Endothelial cell of umbilical vein (primary cell): ENCODE measurements at regions not wholly inside any gene's neighbourhood (a gene's known extent, or its start where the extent isn't known, plus 50 kb on each side); places are given as distances from the start of the nearest gene placed in this dataset.

Source experiments
- BruUV-seq: library from RNA; stranded (reverse); fragments of 400-500 nt; replicated peaks from 2 replicates; lab custom pipeline; 2021; lab: Mats Ljungman, UMichigan
- CTCF ChIA-PET: fragments of 300-600, 350-600 bp; sonication (Branson Sonifier 250); formaldehyde crosslinking; loops from one replicate; lab custom pipeline; 2021; ENCODE audit warnings: antibody characterized with exemption, inconsistent platforms; lab: Charles Lee
- POLR2A ChIA-PET: fragments of 300-600, 350-600 bp; sonication (Branson Sonifier 250); formaldehyde crosslinking; loops from one replicate; lab custom pipeline; 2021; ENCODE audit warnings: antibody characterized with exemption, inconsistent platforms; lab: Charles Lee
- DNase-seq: peaks from one replicate; pipeline ENCODE4 v3.0.0-alpha.2; 2011; ENCODE audit warnings: low read depth, low spot score
- FAIRE-seq: peaks from 2 replicates; lab custom pipeline; 2011; peaks lifted over from hg19 to GRCh38; lab: Jason Lieb, UNC
- H2AFZ ChIP-seq: 2 replicates; pipeline ENCODE4 v1.6.0; 2012; ENCODE audit warnings: low read depth, low read length, control low read depth, inconsistent platforms
- H3K27ac ChIP-seq: 2 replicates; pipeline ENCODE4 v1.5.1; 2011; ENCODE audit warnings: low read depth, mild to moderate bottlenecking, control low read depth, low read length, moderate library complexity; ENCODE audit not compliant: insufficient read depth
- H3K27me3 ChIP-seq, 2 experiments: 2 replicates each; pipeline versions ENCODE4 v1.6.0 to v1.6.1; 2011; ENCODE audit warnings: low read length in 2 of 2, mixed read lengths in 1 of 2; ENCODE audit not compliant: control insufficient read depth in 2 of 2, insufficient read depth in 2 of 2
- H3K36me3 ChIP-seq, 2 experiments: 2 replicates in 1 of 2; 3 replicates in 1 of 2; pipeline ENCODE4 v1.5.1; 2011; ENCODE audit warnings: low read length in 2 of 2, mild to moderate bottlenecking in 1 of 2, moderate library complexity in 1 of 2; ENCODE audit not compliant: control insufficient read depth in 2 of 2, insufficient read depth in 2 of 2; ENCODE audit errors: extremely low read depth in 1 of 2
- H3K4me1 ChIP-seq: 3 replicates; pipeline ENCODE4 v1.5.1; 2011; ENCODE audit warnings: mild to moderate bottlenecking, low read length; ENCODE audit not compliant: control insufficient read depth, insufficient read depth; ENCODE audit errors: extremely low read depth
- H3K4me2 ChIP-seq: 2 replicates; pipeline ENCODE4 v1.6.1; 2011; ENCODE audit warnings: low read length, control low read depth, mixed read lengths; ENCODE audit not compliant: insufficient read depth
- H3K4me3 ChIP-seq, 3 experiments: fragments of 200-600 bp in 1 of 3; sonication (generic), shearing (Covaris generic) in 1 of 3; replicated peaks in 1 of 3; 2 replicates each; pipeline ENCODE4 v1.5.1; 2011 to 2016; ENCODE audit warnings: control low read depth in 3 of 3, low read length in 3 of 3, mild to moderate bottlenecking in 2 of 3, inconsistent platforms in 1 of 3, low read depth in 1 of 3, moderate library complexity in 1 of 3; ENCODE audit not compliant: insufficient read depth in 1 of 3
- H3K79me2 ChIP-seq: 2 replicates; pipeline ENCODE4 v1.6.0; 2012; ENCODE audit warnings: low read length, inconsistent platforms; ENCODE audit not compliant: control insufficient read depth, insufficient read depth
- H3K9ac ChIP-seq: replicated peaks from 2 replicates; pipeline ENCODE3; 2011; ENCODE audit warnings: low read length, control low read depth; ENCODE audit not compliant: insufficient read depth; ENCODE audit errors: extremely low read depth
- H3K9me1 ChIP-seq: replicated peaks from 3 replicates; pipeline ENCODE4 v1.6.0; 2011; ENCODE audit warnings: mild to moderate bottlenecking, low read length; ENCODE audit not compliant: control insufficient read depth, insufficient read depth; ENCODE audit errors: extremely low read depth
- H3K9me3 ChIP-seq: replicated peaks from 2 replicates; pipeline ENCODE4 v1.5.1; 2012; ENCODE audit warnings: low read length, inconsistent platforms; ENCODE audit not compliant: control insufficient read depth, insufficient read depth
- H4K20me1 ChIP-seq: replicated peaks from 2 replicates; pipeline ENCODE3; 2011; ENCODE audit warnings: mild to moderate bottlenecking, low read length; ENCODE audit not compliant: control insufficient read depth, insufficient read depth; ENCODE audit errors: extremely low read depth
- CTCF ChIP-seq, 2 donors: IDR thresholded peaks; 1 replicate in 1 of 2; 2 replicates in 1 of 2; pipeline ENCODE4 v1.5.1; 2011; ENCODE audit warnings: low read length in 2 of 2, mild to moderate bottlenecking in 2 of 2, moderate library complexity in 2 of 2, control low read depth in 1 of 2, inconsistent platforms in 1 of 2, low read depth in 1 of 2; ENCODE audit not compliant: insufficient read depth in 1 of 2; ENCODE audit errors: extremely low read depth in 1 of 2
- EZH2 ChIP-seq: IDR thresholded peaks from 2 replicates; pipeline ENCODE4 v1.6.1; 2012; ENCODE audit warnings: borderline replicate concordance, low read depth, mild to moderate bottlenecking, moderate library complexity, low read length, inconsistent platforms; ENCODE audit not compliant: severe bottlenecking
- FOS ChIP-seq: IDR thresholded peaks from 2 replicates; pipeline ENCODE4 v1.6.1; 2011; ENCODE audit warnings: mild to moderate bottlenecking, low read length, moderate library complexity, borderline replicate concordance; ENCODE audit not compliant: insufficient read depth
- GATA2 ChIP-seq: IDR thresholded peaks from 2 replicates; pipeline ENCODE4 v1.7.0; 2011; ENCODE audit warnings: low read depth, mild to moderate bottlenecking, moderate library complexity, mixed read lengths, low read length; ENCODE audit not compliant: insufficient read length, insufficient read depth
- JUN ChIP-seq: IDR thresholded peaks from 2 replicates; pipeline ENCODE4 v1.6.1; 2011; ENCODE audit warnings: borderline replicate concordance, low read depth; ENCODE audit not compliant: insufficient read length, insufficient read depth
- MAX ChIP-seq: IDR thresholded peaks from 2 replicates; pipeline ENCODE4 v1.6.1; 2011; ENCODE audit not compliant: insufficient read depth, insufficient read length
- MYC ChIP-seq: IDR thresholded peaks from one replicate; pipeline ENCODE4 v1.6.1; 2011; ENCODE audit warnings: mild to moderate bottlenecking, low read depth, low read length
- POLR2A ChIP-seq: IDR thresholded peaks from 2 replicates; pipeline ENCODE4 v1.6.1; 2012; ENCODE audit warnings: low read depth, mild to moderate bottlenecking, control low read depth, low read length
- POLR2AphosphoS5 ChIP-seq: IDR thresholded peaks from 2 replicates; pipeline ENCODE4 v1.6.1; 2012; ENCODE audit warnings: low read depth, mild to moderate bottlenecking, control low read depth, low read length, moderate library complexity; ENCODE audit not compliant: insufficient read depth
- dilution Hi-C: fragments of 300-500 bp; cut with MboI; formaldehyde crosslinking; loops from one replicate; pipeline ENCODE4 v1.15.0; 2019; ENCODE audit warnings: low sequenced_read_pairs; ENCODE audit not compliant: extremely low pct_ligation_motif_present
- intact Hi-C: fragments of 100-400 bp; cut with micrococcal nuclease; formaldehyde crosslinking; loops from one replicate; pipeline ENCODE4 v1.10.0; 2022

- CTCF ChIA-PET: interaction anchor here (1.2 kb wide), 1 partner anchor 16 kb away, joined by 3 read pairs; no protein-coding TSS in a partner anchor
Measured at GRCh38 chr12:58159941-58160340, 218.6 kb downstream of the ATP23 start.

GRCh38 chr12:58161773-58162172 lies 220.4 kb downstream of the ATP23 start:
- Histone ChIP-seq H3K4me3 (no peak overlapping the region), H3K9me3 (no peaks in the 10 kb centered on the region), H3K36me3 (no peaks in the 10 kb centered on the region), H3K27me3 (peaks cover 0 to 2% of the 10 kb centered on the region in 2 experiments), H3K9me1 (no peaks in the 10 kb centered on the region), H3K4me1 (no peaks in the 10 kb centered on the region), H4K20me1 (no peaks in the 10 kb centered on the region), H2AFZ (no peak overlapping the region), H3K27ac (no peak overlapping the region), H3K4me2 (no peak overlapping the region), H3K9ac (no peak overlapping the region), H3K79me2 (no peaks in the 10 kb centered on the region)
- intact Hi-C loops (no loop called here), dilution Hi-C loops (no loop called here)
- ChIA-PET POLR2A (no interaction called here), CTCF (interaction anchor here (0.7 kb wide), 1 partner anchor 17 kb away, joined by 3 read pairs; no protein-coding TSS in a partner anchor)
- FAIRE-seq (no peak), DNase-seq (no peak)
- TF ChIP-seq POLR2A: no peak
- no peak for TF ChIP-seq MYC
- no peak for TF ChIP-seq POLR2AphosphoS5
- no peak for TF ChIP-seq GATA2
- TF ChIP-seq EZH2: no peak
- no peak for TF ChIP-seq JUN
- no peak for TF ChIP-seq FOS
- no peak for TF ChIP-seq MAX
- TF ChIP-seq CTCF (IDR thresholded peaks at IDR 0.05; ENCODE audit: extremely low read depth in 1 of 2, insufficient read depth in 1 of 2, low read depth in 1 of 2, low read length in 2 of 2): no peak
- no TSS peak for BruUV-seq

More at GRCh38 chr12:58159941-58160340, 218.6 kb downstream of the ATP23 start:
- H4K20me1 ChIP-seq: no peaks in the 10 kb centered on the region
- H3K36me3 ChIP-seq: no peaks in the 10 kb centered on the region
- dilution Hi-C loops: no loop called here
- no peak overlapping the region for H3K4me2 ChIP-seq
- POLR2A ChIA-PET: no interaction called here
- FAIRE-seq (no peak), DNase-seq (no peak)
- H3K4me1 ChIP-seq: no peaks in the 10 kb centered on the region
- no peak overlapping the region for H3K27ac ChIP-seq
- H2AFZ ChIP-seq: no peak overlapping the region
- TF ChIP-seq POLR2AphosphoS5: no peak
- no peak for TF ChIP-seq MAX
- no peak for TF ChIP-seq POLR2A
- TF ChIP-seq MYC: no peak
- intact Hi-C loops: no loop called here
- H3K9ac ChIP-seq: no peak overlapping the region
- no TSS peak for BruUV-seq
- H3K79me2 ChIP-seq: no peaks in the 10 kb centered on the region
- H3K27me3 ChIP-seq: peaks cover 0 to 3% of the 10 kb centered on the region in 2 experiments
- no peaks in the 10 kb centered on the region for H3K9me1 ChIP-seq
- no peak overlapping the region for H3K4me3 ChIP-seq
- no peaks in the 10 kb centered on the region for H3K9me3 ChIP-seq
